Esophagus muscularis mucosa (tissue), 4 donors: ENCODE measurements at regions not wholly inside any gene's neighbourhood (a gene's known extent, or its start where the extent isn't known, plus 50 kb on each side); places are given as distances from the start of the nearest gene placed in this dataset.

Experiments used
- EP300 ChIP-seq: sonication (generic); formaldehyde crosslinking; IDR thresholded peaks from one replicate; pipeline ENCODE4 v1.6.1; 2017; ENCODE audit warnings: antibody characterized with exemption
- POLR2A ChIP-seq: fragments of 450-650 bp; IDR thresholded peaks from one replicate; pipeline ENCODE4 v1.6.1; 2017; ENCODE audit warnings: antibody characterized with exemption, moderate library complexity, mild to moderate bottlenecking, low read depth
- POLR2AphosphoS5 ChIP-seq, 2 donors: sonication (generic); formaldehyde crosslinking; IDR thresholded peaks; one replicate each; pipeline ENCODE4 v1.6.1; 2017; ENCODE audit warnings: antibody characterized with exemption in 2 of 2
- TF ChIP-seq, protein P1 (sequence below), 3 experiments: fragments of 200-600 bp in 2 of 3; fragments of 450-650 bp in 1 of 3; sonication (generic) in 2 of 3; IDR thresholded peaks; one replicate each; pipeline ENCODE4 v1.5.1; 2017 to 2019; ENCODE audit warnings: antibody characterized with exemption in 3 of 3, mild to moderate bottlenecking in 2 of 3, moderate library complexity in 1 of 3

DNA sequence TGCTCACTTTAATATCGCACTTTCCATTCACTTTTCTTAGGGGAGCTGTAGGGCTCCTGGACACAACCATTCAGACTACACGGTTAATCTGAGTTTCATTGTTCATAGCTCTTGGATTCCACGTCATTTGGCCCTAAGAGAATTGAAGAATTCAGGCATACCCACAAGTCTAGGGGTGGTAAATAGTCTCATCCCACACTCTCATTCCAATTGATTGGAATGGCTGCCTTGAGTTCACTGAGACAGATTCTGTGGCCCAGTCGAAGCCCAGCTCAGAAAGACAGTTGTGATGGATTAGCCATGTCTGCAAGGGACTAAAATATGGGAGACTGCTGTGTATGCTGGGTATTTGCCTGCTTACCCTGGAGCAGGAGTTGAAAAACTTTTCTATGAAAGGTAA is 124.6 kb downstream of the TFCP2L1 start:
- TF ChIP-seq, protein P1, sequence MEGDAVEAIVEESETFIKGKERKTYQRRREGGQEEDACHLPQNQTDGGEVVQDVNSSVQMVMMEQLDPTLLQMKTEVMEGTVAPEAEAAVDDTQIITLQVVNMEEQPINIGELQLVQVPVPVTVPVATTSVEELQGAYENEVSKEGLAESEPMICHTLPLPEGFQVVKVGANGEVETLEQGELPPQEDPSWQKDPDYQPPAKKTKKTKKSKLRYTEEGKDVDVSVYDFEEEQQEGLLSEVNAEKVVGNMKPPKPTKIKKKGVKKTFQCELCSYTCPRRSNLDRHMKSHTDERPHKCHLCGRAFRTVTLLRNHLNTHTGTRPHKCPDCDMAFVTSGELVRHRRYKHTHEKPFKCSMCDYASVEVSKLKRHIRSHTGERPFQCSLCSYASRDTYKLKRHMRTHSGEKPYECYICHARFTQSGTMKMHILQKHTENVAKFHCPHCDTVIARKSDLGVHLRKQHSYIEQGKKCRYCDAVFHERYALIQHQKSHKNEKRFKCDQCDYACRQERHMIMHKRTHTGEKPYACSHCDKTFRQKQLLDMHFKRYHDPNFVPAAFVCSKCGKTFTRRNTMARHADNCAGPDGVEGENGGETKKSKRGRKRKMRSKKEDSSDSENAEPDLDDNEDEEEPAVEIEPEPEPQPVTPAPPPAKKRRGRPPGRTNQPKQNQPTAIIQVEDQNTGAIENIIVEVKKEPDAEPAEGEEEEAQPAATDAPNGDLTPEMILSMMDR (IDR thresholded peaks at IDR 0.05) = no peak
- TF ChIP-seq POLR2A (no peak), EP300 (no peak), POLR2AphosphoS5 (IDR thresholded peaks at IDR 0.05) (no peak)
